HCT116 (cell line): ENCODE measurements at regions not wholly inside any gene's neighbourhood (a gene's known extent, or its start where the extent isn't known, plus 50 kb on each side); places are given as distances from the start of the nearest gene placed in this dataset.

Experiments used
- ATAC-seq: fragments of 200-7000 bp; cut with Tn5 transposase; 2 replicates; pipeline ENCODE4 v1.9.1; 2020; ENCODE audit warnings: mild to moderate bottlenecking, moderate library complexity
- BruUV-seq: library from RNA; stranded (reverse); fragments of 400-500 nt; replicated peaks from 2 replicates; lab custom pipeline; 2021; lab: Mats Ljungman, UMichigan
- CTCF ChIA-PET: fragments of 300-600 bp; sonication (Branson Sonifier 250); formaldehyde crosslinking; loops from one replicate; lab custom pipeline; 2021; ENCODE audit warnings: antibody characterized with exemption; lab: Charles Lee
- POLR2A ChIA-PET: fragments of 300-600, 350-600 bp; sonication (Branson Sonifier 250); formaldehyde crosslinking; loops from one replicate; lab custom pipeline; 2021; ENCODE audit warnings: antibody characterized with exemption; lab: Charles Lee
- RAD21 ChIA-PET, 2 experiments: fragments of 300-600 bp; sonication (Branson Sonifier 250); formaldehyde crosslinking; loops; one replicate each; lab custom pipeline; 2023; ENCODE audit warnings: low total read pairs in 2 of 2; ENCODE audit not compliant: uncharacterized antibody in 2 of 2, unreplicated experiment in 2 of 2, low non-redundant PET in 1 of 2; lab: Charles Lee
- DNase-seq: peaks from one replicate; pipeline ENCODE4 v3.0.0-alpha.2; 2010; ENCODE audit warnings: low read depth, low spot score
- H2AFZ ChIP-seq: fragments of 200-600 bp; shearing (Covaris generic), sonication (generic); 2 replicates; pipeline ENCODE4 v1.6.1; 2017; ENCODE audit warnings: low read depth, mixed run types, mixed read lengths, antibody characterized with exemption, low read length; ENCODE audit not compliant: poor library complexity, severe bottlenecking
- H3K27ac ChIP-seq: 2 replicates; pipeline ENCODE4 v1.5.1; 2012; ENCODE audit warnings: low read depth, low read length
- H3K27me3 ChIP-seq: fragments of 200-600 bp; sonication (generic); 2 replicates; pipeline ENCODE4 v1.6.1; 2016; ENCODE audit warnings: mixed run types, low read length, mixed read lengths; ENCODE audit not compliant: insufficient read depth
- H3K36me3 ChIP-seq, 2 experiments: fragments of 200-500 bp in 1 of 2; fragments of 200-600 bp in 1 of 2; sonication (Bioruptor generic) in 1 of 2; sonication (generic) in 1 of 2; 2 replicates each; pipeline versions ENCODE4 v1.5.1 to v1.6.1; 2014 to 2016; ENCODE audit warnings: low read length in 2 of 2, inconsistent platforms in 1 of 2, mixed read lengths in 1 of 2, mixed run types in 1 of 2; ENCODE audit not compliant: insufficient read depth in 2 of 2, control insufficient read depth in 1 of 2
- H3K4me1 ChIP-seq, 2 experiments: fragments of 200-600 bp in 1 of 2; sonication (generic) in 1 of 2; 2 replicates each; pipeline versions ENCODE4 v1.5.1 to v1.6.1; 2012 to 2017; ENCODE audit warnings: low read length in 2 of 2, inconsistent platforms in 1 of 2, mild to moderate bottlenecking in 1 of 2, mixed read lengths in 1 of 2, mixed run types in 1 of 2, moderate library complexity in 1 of 2; ENCODE audit not compliant: insufficient read depth in 2 of 2, control insufficient read depth in 1 of 2
- H3K4me2 ChIP-seq: fragments of 200-600 bp; sonication (generic); 2 replicates; pipeline ENCODE4 v1.6.1; 2017; ENCODE audit warnings: mixed run types, low read length, mixed read lengths
- H3K4me3 ChIP-seq, 2 experiments: fragments of 200-600 bp in 1 of 2; sonication (generic) in 1 of 2; replicated peaks in 1 of 2; 2 replicates each; pipeline ENCODE4 v1.5.1; 2011 to 2016; ENCODE audit warnings: low read length in 2 of 2, control low read depth in 1 of 2, low read depth in 1 of 2, mild to moderate bottlenecking in 1 of 2, mixed read lengths in 1 of 2, mixed run types in 1 of 2
- H3K79me2 ChIP-seq: fragments of 200-600 bp; sonication (generic); 2 replicates; pipeline ENCODE4 v1.6.1; 2017; ENCODE audit warnings: mild to moderate bottlenecking, mixed run types, low read length, moderate library complexity, mixed read lengths; ENCODE audit not compliant: insufficient read depth
- H3K9ac ChIP-seq: fragments of 200-600 bp; sonication (generic); 2 replicates; pipeline ENCODE4 v1.6.1; 2016; ENCODE audit warnings: low read length, mixed read lengths
- H3K9me2 ChIP-seq: fragments of 200-600 bp; sonication (generic), shearing (Covaris generic); 2 replicates; pipeline ENCODE4 v1.6.1; 2017; ENCODE audit warnings: mixed run types, mild to moderate bottlenecking, moderate library complexity; ENCODE audit not compliant: insufficient read depth
- H3K9me3 ChIP-seq, 2 experiments: fragments of 200-500 bp in 1 of 2; fragments of 200-600 bp in 1 of 2; sonication (Bioruptor generic) in 1 of 2; sonication (generic) in 1 of 2; 2 replicates each; pipeline ENCODE4 v1.6.1; 2014 to 2017; ENCODE audit warnings: low read length in 2 of 2, mixed read lengths in 2 of 2, inconsistent platforms in 1 of 2, low read depth in 1 of 2, mild to moderate bottlenecking in 1 of 2, mixed run types in 1 of 2, moderate library complexity in 1 of 2; ENCODE audit not compliant: control insufficient read depth in 1 of 2, insufficient read depth in 1 of 2
- H4K20me1 ChIP-seq: fragments of 200-600 bp; sonication (generic), shearing (Covaris generic); 2 replicates; pipeline ENCODE4 v1.6.1; 2017; ENCODE audit warnings: mixed run types, mild to moderate bottlenecking, moderate library complexity; ENCODE audit not compliant: insufficient read depth
- CBX3 ChIP-seq: IDR thresholded peaks from 2 replicates; pipeline ENCODE4 v1.6.1; 2012; ENCODE audit warnings: low read depth
- CTCF ChIP-seq, 3 experiments: fragments of 200-600 bp in 1 of 3; sonication (generic) in 1 of 3; IDR thresholded peaks in 2 of 3; conservative IDR thresholded peaks in 1 of 3; 2 replicates each; pipeline ENCODE4 v1.5.1; 2012 to 2017; ENCODE audit warnings: low read depth in 2 of 3, low read length in 2 of 3, antibody characterized with exemption in 1 of 3, borderline replicate concordance in 1 of 3, control low read depth in 1 of 3, mild to moderate bottlenecking in 1 of 3, mixed read lengths in 1 of 3, mixed run types in 1 of 3, moderate library complexity in 1 of 3; ENCODE audit not compliant: insufficient read depth in 1 of 3
- ELF1 ChIP-seq: IDR thresholded peaks from 2 replicates; pipeline ENCODE4 v1.6.1; 2012; ENCODE audit warnings: low read depth, borderline replicate concordance
- EZH2 ChIP-seq: fragments of 200-600 bp; sonication (generic); IDR thresholded peaks from 2 replicates; pipeline ENCODE4 v1.6.1; 2017; ENCODE audit warnings: antibody characterized with exemption, mixed run types
- FOSL1 ChIP-seq: IDR thresholded peaks from 2 replicates; pipeline ENCODE4 v1.6.1; 2012; ENCODE audit warnings: low read depth
- MAX ChIP-seq: IDR thresholded peaks from 2 replicates; pipeline ENCODE4 v1.6.1; 2012
- POLR2AphosphoS5 ChIP-seq: IDR thresholded peaks from 2 replicates; pipeline ENCODE4 v1.6.1; 2011; ENCODE audit warnings: mild to moderate bottlenecking, low read depth, low read length, moderate library complexity
- RAD21 ChIP-seq: IDR thresholded peaks from 2 replicates; pipeline ENCODE4 v1.6.1; 2012; ENCODE audit warnings: low read depth, mild to moderate bottlenecking
- YY1 ChIP-seq: IDR thresholded peaks from 2 replicates; pipeline ENCODE4 v1.6.1; 2011; ENCODE audit warnings: low read length, low read depth, moderate library complexity, mild to moderate bottlenecking; ENCODE audit not compliant: insufficient replicate concordance; ENCODE audit errors: extremely low read depth
- ZNF274 ChIP-seq: fragments of 200-500 bp; sonication (Bioruptor generic); IDR thresholded peaks from 2 replicates; pipeline ENCODE4 v1.6.1; 2014; ENCODE audit warnings: mild to moderate bottlenecking, low read depth, low read length, inconsistent platforms
- intact Hi-C: fragments of 100-400 bp; cut with micrococcal nuclease; formaldehyde crosslinking; loops from 2 replicates; pipeline ENCODE4 v1.10.0; 2022
- TF ChIP-seq, protein P1 (sequence below): IDR thresholded peaks from 2 replicates; pipeline ENCODE4 v1.6.1; 2011; ENCODE audit warnings: mild to moderate bottlenecking, low read length, moderate library complexity; ENCODE audit not compliant: insufficient replicate concordance; ENCODE audit errors: extremely low read depth

- Histone ChIP-seq H3K9ac (no peak overlapping the region), H4K20me1 (no peaks in the 10 kb centered on the region), H3K36me3 (no peaks in the 10 kb centered on the region), H3K9me3 (peaks cover 8 to 21% of the 10 kb centered on the region in 2 experiments; a peak in 2 of 4 replicates), H2AFZ (no peak overlapping the region), H3K4me3 (no peak overlapping the region), H3K27ac (no peak overlapping the region), H3K4me1 (no peaks in the 10 kb centered on the region)
- intact Hi-C loops = no loop called here
- ATAC-seq (no peak), DNase-seq (no peak)
- CTCF ChIA-PET = no interaction called here
- TF ChIP-seq FOSL1 (no peak), CBX3 (no peak), CTCF (IDR thresholded peaks at IDR 0.05 in 2 of 3, conservative IDR thresholded peaks at IDR 0.05 in 1 of 3; ENCODE audit: borderline replicate concordance in 1 of 3, insufficient read depth in 1 of 3, low read depth in 2 of 3, low read length in 2 of 3) (no peak), RAD21 (no peak), POLR2AphosphoS5 (no peak), MAX (no peak)
- TF ChIP-seq, all 23 proteins: peak for 0
- RAD21 ChIA-PET = no interaction called here
- Histone ChIP-seq H3K27me3 (no peaks in the 10 kb centered on the region), H3K4me2 (no peak overlapping the region), H3K79me2 (no peaks in the 10 kb centered on the region), H3K9me2 (no peaks in the 10 kb centered on the region)
- no TSS peak for BruUV-seq
- POLR2A ChIA-PET = no interaction called here
Measured at GRCh38 chr18:72648079-72648478, 103.9 kb upstream of the CBLN2 start.

GRCh38 chr18:72640557-72640956, 96.4 kb upstream of the CBLN2 start:
- intact Hi-C loops = no loop called here
- Histone ChIP-seq H3K4me1 (no peaks in the 10 kb centered on the region), H3K9ac (no peak overlapping the region), H3K9me3 (peaks cover 5 to 20% of the 10 kb centered on the region in 2 experiments; a peak in 2 of 4 replicates), H3K79me2 (no peaks in the 10 kb centered on the region), H3K27ac (no peak overlapping the region), H3K27me3 (no peaks in the 10 kb centered on the region), H2AFZ (no peak overlapping the region), H4K20me1 (no peaks in the 10 kb centered on the region), H3K4me3 (no peak overlapping the region), H3K9me2 (no peaks in the 10 kb centered on the region), H3K36me3 (no peaks in the 10 kb centered on the region), H3K4me2 (no peak overlapping the region)
- ChIA-PET POLR2A (no interaction called here), CTCF (no interaction called here), RAD21 (no interaction called here)
- TF ChIP-seq ELF1 = no peak
- TF ChIP-seq YY1 = no peak
- no peak for TF ChIP-seq RAD21
- no peak for TF ChIP-seq POLR2AphosphoS5
- TF ChIP-seq EZH2 = no peak
- TF ChIP-seq, protein P1, sequence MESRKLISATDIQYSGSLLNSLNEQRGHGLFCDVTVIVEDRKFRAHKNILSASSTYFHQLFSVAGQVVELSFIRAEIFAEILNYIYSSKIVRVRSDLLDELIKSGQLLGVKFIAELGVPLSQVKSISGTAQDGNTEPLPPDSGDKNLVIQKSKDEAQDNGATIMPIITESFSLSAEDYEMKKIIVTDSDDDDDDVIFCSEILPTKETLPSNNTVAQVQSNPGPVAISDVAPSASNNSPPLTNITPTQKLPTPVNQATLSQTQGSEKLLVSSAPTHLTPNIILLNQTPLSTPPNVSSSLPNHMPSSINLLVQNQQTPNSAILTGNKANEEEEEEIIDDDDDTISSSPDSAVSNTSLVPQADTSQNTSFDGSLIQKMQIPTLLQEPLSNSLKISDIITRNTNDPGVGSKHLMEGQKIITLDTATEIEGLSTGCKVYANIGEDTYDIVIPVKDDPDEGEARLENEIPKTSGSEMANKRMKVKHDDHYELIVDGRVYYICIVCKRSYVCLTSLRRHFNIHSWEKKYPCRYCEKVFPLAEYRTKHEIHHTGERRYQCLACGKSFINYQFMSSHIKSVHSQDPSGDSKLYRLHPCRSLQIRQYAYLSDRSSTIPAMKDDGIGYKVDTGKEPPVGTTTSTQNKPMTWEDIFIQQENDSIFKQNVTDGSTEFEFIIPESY = no peak
- no peak for TF ChIP-seq ZNF274
- TF ChIP-seq FOSL1 = no peak
- BruUV-seq = no TSS peak
- DNase-seq = no peak
- ATAC-seq = no peak
